Neuronal stem cell (in vitro differentiated cells): ENCODE measurements at regions not wholly inside any gene's neighbourhood (a gene's known extent, or its start where the extent isn't known, plus 50 kb on each side); places are given as distances from the start of the nearest gene placed in this dataset.

Source experiments
- DNase-seq: peaks from one replicate; pipeline ENCODE4 v3.0.0-alpha.2; 2013; ENCODE audit warnings: low spot score
- H2AFZ ChIP-seq: one replicate; pipeline ENCODE4 v1.6.1; 2013; ENCODE audit warnings: mild to moderate bottlenecking, low read length, inconsistent platforms
- H2AK5ac ChIP-seq: 2 replicates; pipeline ENCODE4 v1.6.1; 2013; ENCODE audit warnings: low read depth, mild to moderate bottlenecking, inconsistent platforms, low read length, moderate library complexity, mixed read lengths
- H2BK120ac ChIP-seq: 2 replicates; pipeline ENCODE4 v1.6.1; 2013; ENCODE audit warnings: low read depth, mild to moderate bottlenecking, inconsistent platforms, low read length, moderate library complexity, mixed read lengths
- H2BK12ac ChIP-seq: one replicate; pipeline ENCODE4 v1.6.1; 2013; ENCODE audit warnings: low read length, inconsistent platforms
- H2BK15ac ChIP-seq: 2 replicates; pipeline ENCODE4 v1.6.1; 2013; ENCODE audit warnings: mild to moderate bottlenecking, low read length, inconsistent platforms, mixed read lengths
- H2BK5ac ChIP-seq: one replicate; pipeline ENCODE4 v1.6.1; 2013; ENCODE audit warnings: inconsistent platforms, mild to moderate bottlenecking, low read length, moderate library complexity
- H3K14ac ChIP-seq: one replicate; pipeline ENCODE4 v1.6.1; 2013; ENCODE audit warnings: low read length, inconsistent platforms
- H3K18ac ChIP-seq: 2 replicates; pipeline ENCODE4 v1.6.1; 2013; ENCODE audit warnings: low read length, inconsistent platforms
- H3K23ac ChIP-seq: 2 replicates; pipeline ENCODE4 v1.6.1; 2013; ENCODE audit warnings: low read depth, mild to moderate bottlenecking, mixed read lengths, low read length, inconsistent platforms; ENCODE audit not compliant: poor library complexity
- H3K27ac ChIP-seq: replicated peaks from 3 replicates; pipeline ENCODE4 v1.5.1; 2013; ENCODE audit warnings: low read length, inconsistent platforms
- H3K27me3 ChIP-seq, 3 experiments: 2 replicates each; pipeline ENCODE4 v1.6.1; 2013; ENCODE audit warnings: low read length in 3 of 3, mild to moderate bottlenecking in 2 of 3, inconsistent platforms in 1 of 3, low read depth in 1 of 3, mixed read lengths in 1 of 3, moderate library complexity in 1 of 3; ENCODE audit not compliant: control insufficient read depth in 3 of 3, insufficient read depth in 3 of 3
- H3K36me3 ChIP-seq, 2 donors: replicated peaks in 1 of 2; 2 replicates each; pipeline ENCODE4 v1.6.1; 2013; ENCODE audit warnings: low read length in 2 of 2; ENCODE audit not compliant: control insufficient read depth in 2 of 2, insufficient read depth in 2 of 2
- H3K4ac ChIP-seq: 2 replicates; pipeline ENCODE4 v1.6.1; 2013; ENCODE audit warnings: inconsistent platforms, mild to moderate bottlenecking, low read length, moderate library complexity
- H3K4me1 ChIP-seq, 2 donors: 1 replicate in 1 of 2; 2 replicates in 1 of 2; pipeline ENCODE4 v1.6.1; 2013; ENCODE audit warnings: low read length in 2 of 2, low read depth in 1 of 2; ENCODE audit not compliant: control insufficient read depth in 2 of 2, insufficient read depth in 1 of 2
- H3K4me2 ChIP-seq: one replicate; pipeline ENCODE4 v1.6.1; 2013; ENCODE audit warnings: mild to moderate bottlenecking, low read length, inconsistent platforms; ENCODE audit not compliant: insufficient read depth, poor library complexity, severe bottlenecking
- H3K4me3 ChIP-seq, 2 donors: 2 replicates each; pipeline ENCODE4 v1.5.1; 2013; ENCODE audit warnings: low read length in 2 of 2, mild to moderate bottlenecking in 2 of 2, inconsistent platforms in 1 of 2, moderate library complexity in 1 of 2
- H3K79me1 ChIP-seq: one replicate; pipeline ENCODE4 v1.6.1; 2013; ENCODE audit warnings: low read depth, mild to moderate bottlenecking, inconsistent platforms, low read length, moderate library complexity
- H3K9ac ChIP-seq: one replicate; pipeline ENCODE4 v1.6.1; 2013; ENCODE audit warnings: mild to moderate bottlenecking, low read depth, low read length, inconsistent platforms; ENCODE audit not compliant: poor library complexity
- H3K9me3 ChIP-seq, 2 donors: replicated peaks in 1 of 2; 2 replicates each; pipeline versions ENCODE3 to v1.6.1; 2013; ENCODE audit warnings: low read length in 2 of 2, mild to moderate bottlenecking in 2 of 2, inconsistent platforms in 1 of 2, low read depth in 1 of 2, mixed read lengths in 1 of 2, moderate library complexity in 1 of 2; ENCODE audit not compliant: control insufficient read depth in 2 of 2, insufficient read depth in 1 of 2
- H4K8ac ChIP-seq: one replicate; pipeline ENCODE4 v1.6.1; 2013; ENCODE audit warnings: low read depth, mild to moderate bottlenecking, inconsistent platforms, low read length, moderate library complexity
- H4K91ac ChIP-seq: one replicate; pipeline ENCODE4 v1.6.1; 2013; ENCODE audit warnings: low read length, low read depth, mild to moderate bottlenecking, inconsistent platforms; ENCODE audit not compliant: poor library complexity
- WGBS, 2 donors: extraction: QIAGEN DNeasy Blood & Tissue Kit; methylation state at CpG; one replicate each; pipeline ENCODE4 v1.1.7; 2013; ENCODE audit warnings: missing lambda C conversion rate in 2 of 2, mixed read lengths in 1 of 2; ENCODE audit not compliant: insufficient read length in 2 of 2, insufficient replicate concordance in 1 of 2; ENCODE audit errors: extremely low coverage in 2 of 2; 5-methylcytosine and 5-hydroxymethylcytosine counted together

- Histone ChIP-seq H3K18ac (no peak overlapping the region), H3K4me3 (no peak overlapping the region), H3K9ac (no peak overlapping the region), H2BK120ac (no peak overlapping the region), H3K23ac (no peak overlapping the region), H2BK5ac (no peak overlapping the region), H3K27me3 (no peaks in the 10 kb centered on the region), H3K4ac (no peak overlapping the region), H3K4me2 (no peak overlapping the region), H3K79me1 (no peaks in the 10 kb centered on the region), H3K14ac (no peak overlapping the region), H4K8ac (no peak overlapping the region), H3K9me3 (no peaks in the 10 kb centered on the region), H2AK5ac (no peak overlapping the region), H4K91ac (no peak overlapping the region), H3K4me1 (no peaks in the 10 kb centered on the region), H3K27ac (no peak overlapping the region), H2BK15ac (no peak overlapping the region), H3K36me3 (no peaks in the 10 kb centered on the region), H2BK12ac (no peak overlapping the region), H2AFZ (no peak overlapping the region)
- no peak for DNase-seq
- no CpG with 5 or more reads among the region's 2 CpGs for WGBS, 2 donors
Measured at GRCh38 chr2:124975648-124976047, 950.6 kb downstream of the CNTNAP5 start.

- H2BK5ac ChIP-seq = no peak overlapping the region
- no peak overlapping the region for H4K8ac ChIP-seq
- H3K36me3 ChIP-seq = no peaks in the 10 kb centered on the region
- no peak overlapping the region for H3K4ac ChIP-seq
- H3K27me3 ChIP-seq = no peaks in the 10 kb centered on the region
- no peak overlapping the region for H3K4me3 ChIP-seq
- H4K91ac ChIP-seq = no peak overlapping the region
- H2BK15ac ChIP-seq = no peak overlapping the region
- no peak overlapping the region for H3K4me2 ChIP-seq
- no peak overlapping the region for H3K27ac ChIP-seq
- H2BK120ac ChIP-seq = no peak overlapping the region
- no peak overlapping the region for H3K23ac ChIP-seq
- peaks cover 0 to 1% of the 10 kb centered on the region in 2 donors for H3K4me1 ChIP-seq
- H3K18ac ChIP-seq = no peak overlapping the region
- no CpG with 5 or more reads among the region's 3 CpGs for WGBS, 2 donors
- H2AFZ ChIP-seq = no peak overlapping the region
- H2AK5ac ChIP-seq = no peak overlapping the region
- no peak for DNase-seq
- no peak overlapping the region for H3K14ac ChIP-seq
- no peaks in the 10 kb centered on the region for H3K79me1 ChIP-seq
- H2BK12ac ChIP-seq = no peak overlapping the region
- H3K9ac ChIP-seq = no peak overlapping the region
- no peaks in the 10 kb centered on the region for H3K9me3 ChIP-seq
Measured at GRCh38 chr2:124978597-124978996, 953.5 kb downstream of the CNTNAP5 start.

GRCh38 chr2:124983595-124983994 is 958.5 kb downstream of the CNTNAP5 start:
- Histone ChIP-seq H3K4me1 (peaks cover 4 to 12% of the 10 kb centered on the region in 2 donors), H2BK5ac (no peak overlapping the region), H3K36me3 (no peaks in the 10 kb centered on the region), H2AFZ (no peak overlapping the region), H3K4ac (no peak overlapping the region), H4K91ac (no peak overlapping the region), H3K14ac (no peak overlapping the region), H3K18ac (no peak overlapping the region), H3K9me3 (no peaks in the 10 kb centered on the region), H3K23ac (no peak overlapping the region), H4K8ac (no peak overlapping the region), H3K9ac (no peak overlapping the region), H3K4me3 (no peak overlapping the region), H3K79me1 (no peaks in the 10 kb centered on the region), H2BK15ac (no peak overlapping the region), H2AK5ac (no peak overlapping the region), H3K27me3 (no peaks in the 10 kb centered on the region), H2BK12ac (no peak overlapping the region), H3K27ac (no peak overlapping the region), H3K4me2 (no peak overlapping the region), H2BK120ac (no peak overlapping the region)
- DNase-seq = no peak

GRCh38 chr2:124985270-124985669 is 960.2 kb downstream of the CNTNAP5 start:
- Histone ChIP-seq H3K23ac (no peak overlapping the region), H3K4ac (no peak overlapping the region), H3K79me1 (no peaks in the 10 kb centered on the region), H2BK15ac (no peak overlapping the region), H3K36me3 (no peaks in the 10 kb centered on the region), H2AFZ (peak overlapping the region; percentile 65), H2BK5ac (no peak overlapping the region), H3K27me3 (no peaks in the 10 kb centered on the region), H3K9ac (no peak overlapping the region), H3K4me3 (no peak overlapping the region), H3K9me3 (no peaks in the 10 kb centered on the region), H2BK120ac (no peak overlapping the region), H2AK5ac (no peak overlapping the region), H4K8ac (no peak overlapping the region), H3K18ac (no peak overlapping the region), H3K4me1 (peaks cover 4 to 12% of the 10 kb centered on the region in 2 donors), H3K14ac (no peak overlapping the region), H2BK12ac (no peak overlapping the region), H4K91ac (no peak overlapping the region), H3K4me2 (no peak overlapping the region), H3K27ac (no peak overlapping the region)
- no peak for DNase-seq
- no CpG with 5 or more reads among the region's 2 CpGs for whole genome bisulfite sequencing, 2 donors
